ENCODE measurements at regions not wholly inside any gene's neighbourhood (a gene's known extent, or its start where the extent isn't known, plus 50 kb on each side); places are given as distances from the start of the nearest gene placed in this dataset.

DNA sequence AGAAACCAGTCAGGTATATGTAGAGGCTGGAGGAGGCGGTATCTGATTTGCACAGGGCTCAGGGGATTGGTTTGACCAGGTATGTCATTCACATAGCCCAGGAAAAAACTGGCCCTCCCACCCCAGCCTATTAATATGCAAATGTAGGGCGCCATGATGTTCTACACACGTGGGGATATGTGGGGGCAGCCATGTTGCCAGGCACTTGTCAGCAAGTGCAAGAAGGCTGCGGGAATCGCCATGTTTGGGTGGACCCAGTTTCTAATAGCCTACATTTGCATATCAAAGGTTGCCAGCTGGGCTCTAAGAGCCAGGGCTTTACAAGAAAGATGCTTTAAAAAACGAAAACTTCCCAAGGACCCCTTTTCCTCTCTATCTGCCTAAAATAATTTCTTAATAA is 335.1 kb downstream of the SMARCA1 start:
- H3K4me1 Mint-ChIP-seq = peaks cover 18 to 21% of the 10 kb centered on the region in 2 experiments
- no peak overlapping the region for H3K23ac ChIP-seq (ENCODE audit: insufficient read length, low read depth, low read length)
- peaks cover 5% of the 10 kb centered on the region; the same call in 1 of the 2 replicates for H3K4me1 ChIP-seq (ENCODE audit: insufficient read depth, low read length)
- no peak overlapping the region for H2BK12ac ChIP-seq (ENCODE audit: insufficient read length, low read depth, low read length)
- no peak overlapping the region for H3T11ph ChIP-seq (ENCODE audit: low read length)
- no peak overlapping the region for H3K18ac ChIP-seq (ENCODE audit: insufficient read length, low read depth, low read length)
- H3K27me3 Mint-ChIP-seq (ENCODE audit: low read depth) = no peaks in the 10 kb centered on the region
- no peaks in the 10 kb centered on the region for H3K9me3 Mint-ChIP-seq
- H4K20me1 ChIP-seq (ENCODE audit: control insufficient read depth, insufficient read depth, insufficient read length) = no peaks in the 10 kb centered on the region
- WGBS (ENCODE audit: extremely low coverage, insufficient read length, low lambda C conversion rate) = no CpG with 5 or more reads among the region's 6 CpGs
- H2BK5ac ChIP-seq (ENCODE audit: insufficient read length, low read length) = no peak overlapping the region
- H2BK20ac ChIP-seq (ENCODE audit: low read depth, low read length, poor library complexity, severe bottlenecking) = no peak overlapping the region
- H2AFZ ChIP-seq (ENCODE audit: low read length) = no peak overlapping the region
- peak; percentile 80 for DNase-seq
- H3K36me3 Mint-ChIP-seq (ENCODE audit: insufficient read depth in 1 of 3, low read depth in 3 of 3) = peaks cover 0 to 3% (median 0%) of the 10 kb centered on the region in 3 experiments; a peak in 2 of 7 replicates
- H3K79me1 ChIP-seq (ENCODE audit: insufficient read depth, low read depth, low read length, poor library complexity, severe bottlenecking) = no peaks in the 10 kb centered on the region
- no peak overlapping the region for H3K4ac ChIP-seq (ENCODE audit: low read depth, low read length)
- no peak overlapping the region for H3K27ac ChIP-seq (ENCODE audit: insufficient read length, low read depth, low read length)
- H3K4me3 Mint-ChIP-seq = no peak overlapping the region
- H3K56ac ChIP-seq (ENCODE audit: insufficient read length, low read depth, low read length) = no peak overlapping the region
- H2AK5ac ChIP-seq (ENCODE audit: insufficient read length, low read length) = no peak overlapping the region
- H3K23me2 ChIP-seq (ENCODE audit: insufficient read length, low read depth, low read length, poor library complexity, severe bottlenecking) = no peaks in the 10 kb centered on the region
- H4K8ac ChIP-seq (replicated peaks; ENCODE audit: insufficient read length, low read depth, low read length) = no peak overlapping the region
- no peaks in the 10 kb centered on the region for H3K9me3 ChIP-seq (ENCODE audit: control insufficient read depth, low read depth, low read length)
- H2BK15ac ChIP-seq (ENCODE audit: low read depth, low read length) = no peak overlapping the region
- no peaks in the 10 kb centered on the region for H3K27me3 ChIP-seq (ENCODE audit: insufficient read depth, low read length)
- H2BK120ac ChIP-seq (ENCODE audit: low read depth, low read length, poor library complexity, severe bottlenecking) = peak overlapping the region; percentile 23
- H3K79me2 ChIP-seq (ENCODE audit: insufficient read depth, low read length) = no peaks in the 10 kb centered on the region
- H4K91ac ChIP-seq (ENCODE audit: insufficient read length, low read depth, low read length) = no peak overlapping the region
- H3K27ac Mint-ChIP-seq = peak overlapping the region; percentile 40 to 58 (median 56); a peak in 3 of 7 replicates
- no peak overlapping the region for H3K9ac ChIP-seq (ENCODE audit: extremely low read depth, insufficient read length, low read length)
- TF ChIP-seq, protein P1, sequence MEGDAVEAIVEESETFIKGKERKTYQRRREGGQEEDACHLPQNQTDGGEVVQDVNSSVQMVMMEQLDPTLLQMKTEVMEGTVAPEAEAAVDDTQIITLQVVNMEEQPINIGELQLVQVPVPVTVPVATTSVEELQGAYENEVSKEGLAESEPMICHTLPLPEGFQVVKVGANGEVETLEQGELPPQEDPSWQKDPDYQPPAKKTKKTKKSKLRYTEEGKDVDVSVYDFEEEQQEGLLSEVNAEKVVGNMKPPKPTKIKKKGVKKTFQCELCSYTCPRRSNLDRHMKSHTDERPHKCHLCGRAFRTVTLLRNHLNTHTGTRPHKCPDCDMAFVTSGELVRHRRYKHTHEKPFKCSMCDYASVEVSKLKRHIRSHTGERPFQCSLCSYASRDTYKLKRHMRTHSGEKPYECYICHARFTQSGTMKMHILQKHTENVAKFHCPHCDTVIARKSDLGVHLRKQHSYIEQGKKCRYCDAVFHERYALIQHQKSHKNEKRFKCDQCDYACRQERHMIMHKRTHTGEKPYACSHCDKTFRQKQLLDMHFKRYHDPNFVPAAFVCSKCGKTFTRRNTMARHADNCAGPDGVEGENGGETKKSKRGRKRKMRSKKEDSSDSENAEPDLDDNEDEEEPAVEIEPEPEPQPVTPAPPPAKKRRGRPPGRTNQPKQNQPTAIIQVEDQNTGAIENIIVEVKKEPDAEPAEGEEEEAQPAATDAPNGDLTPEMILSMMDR (conservative IDR thresholded peaks at IDR 0.05) = no peak
- H3K4me2 ChIP-seq (ENCODE audit: insufficient read depth, insufficient read length, low read length) = no peak overlapping the region
- H3K14ac ChIP-seq (ENCODE audit: insufficient read depth, low read length) = no peak overlapping the region
- no peak overlapping the region for H4K5ac ChIP-seq (ENCODE audit: insufficient read length, low read depth, low read length)

Measured in H9 (cell line).